H9 (cell line): ENCODE measurements at regions not wholly inside any gene's neighbourhood (a gene's known extent, or its start where the extent isn't known, plus 50 kb on each side); places are given as distances from the start of the nearest gene placed in this dataset.

Experiments
- DNase-seq: peaks from one replicate; pipeline ENCODE4 v3.0.0-alpha.2; 2017
- H2AFZ ChIP-seq: one replicate; pipeline ENCODE4 v1.6.1; 2013; ENCODE audit warnings: mild to moderate bottlenecking, low read length, control low read depth, moderate library complexity
- H2AK5ac ChIP-seq: 2 replicates; pipeline ENCODE4 v1.6.1; 2013; ENCODE audit warnings: low read length, control low read depth, mixed read lengths; ENCODE audit not compliant: insufficient read length
- H2BK120ac ChIP-seq: one replicate; pipeline ENCODE4 v1.6.1; 2013; ENCODE audit warnings: low read depth, mild to moderate bottlenecking, low read length, control low read depth, inconsistent platforms; ENCODE audit not compliant: poor library complexity, severe bottlenecking
- H2BK12ac ChIP-seq: 2 replicates; pipeline ENCODE4 v1.6.1; 2013; ENCODE audit warnings: low read length, control low read depth, mixed read lengths, low read depth; ENCODE audit not compliant: insufficient read length
- H2BK15ac ChIP-seq: 2 replicates; pipeline ENCODE4 v1.6.1; 2013; ENCODE audit warnings: low read depth, low read length, control low read depth
- H2BK20ac ChIP-seq: one replicate; pipeline ENCODE4 v1.6.1; 2013; ENCODE audit warnings: low read depth, mild to moderate bottlenecking, low read length, control low read depth, inconsistent platforms; ENCODE audit not compliant: poor library complexity, severe bottlenecking
- H2BK5ac ChIP-seq: 2 replicates; pipeline ENCODE4 v1.6.1; 2013; ENCODE audit warnings: low read length, control low read depth, mixed read lengths; ENCODE audit not compliant: insufficient read length
- H3K14ac ChIP-seq: 2 replicates; pipeline ENCODE4 v1.6.1; 2013; ENCODE audit warnings: low read length, control low read depth; ENCODE audit not compliant: insufficient read depth
- H3K18ac ChIP-seq: 2 replicates; pipeline ENCODE4 v1.6.1; 2013; ENCODE audit warnings: low read depth, mild to moderate bottlenecking, mixed read lengths, low read length, control low read depth; ENCODE audit not compliant: insufficient read length
- H3K23ac ChIP-seq: 2 replicates; pipeline ENCODE4 v1.6.1; 2013; ENCODE audit warnings: low read length, control low read depth, mixed read lengths, low read depth; ENCODE audit not compliant: insufficient read length
- H3K23me2 ChIP-seq: 2 replicates; pipeline ENCODE4 v1.6.1; 2013; ENCODE audit warnings: low read depth, mild to moderate bottlenecking, mixed read lengths, low read length, control low read depth; ENCODE audit not compliant: insufficient read length, poor library complexity, severe bottlenecking
- H3K27ac ChIP-seq: 2 replicates; pipeline ENCODE4 v1.5.1; 2013; ENCODE audit warnings: low read length, control low read depth, mixed read lengths, low read depth; ENCODE audit not compliant: insufficient read length
- H3K27me3 ChIP-seq: 2 replicates; pipeline ENCODE4 v1.6.1; 2013; ENCODE audit warnings: low read length, control low read depth, inconsistent platforms; ENCODE audit not compliant: insufficient read depth
- H3K4ac ChIP-seq: 2 replicates; pipeline ENCODE4 v1.6.1; 2013; ENCODE audit warnings: low read depth, mild to moderate bottlenecking, control low read depth, inconsistent platforms, low read length, moderate library complexity
- H3K4me1 ChIP-seq: 2 replicates; pipeline ENCODE4 v1.6.1; 2013; ENCODE audit warnings: low read length, control low read depth, inconsistent platforms; ENCODE audit not compliant: insufficient read depth
- H3K4me2 ChIP-seq: 2 replicates; pipeline ENCODE4 v1.6.1; 2013; ENCODE audit warnings: low read length, control low read depth, mixed read lengths; ENCODE audit not compliant: insufficient read length, insufficient read depth
- H3K56ac ChIP-seq: 2 replicates; pipeline ENCODE4 v1.6.1; 2013; ENCODE audit warnings: low read depth, mild to moderate bottlenecking, mixed read lengths, low read length, control low read depth; ENCODE audit not compliant: insufficient read length
- H3K79me1 ChIP-seq: 2 replicates; pipeline ENCODE4 v1.6.1; 2013; ENCODE audit warnings: low read depth, mild to moderate bottlenecking, moderate library complexity, low read length, control low read depth, inconsistent platforms; ENCODE audit not compliant: insufficient read depth, poor library complexity, severe bottlenecking
- H3K79me2 ChIP-seq: 2 replicates; pipeline ENCODE4 v1.6.1; 2013; ENCODE audit warnings: low read length, control low read depth, inconsistent platforms; ENCODE audit not compliant: insufficient read depth
- H3K9ac ChIP-seq: 2 replicates; pipeline ENCODE4 v1.6.1; 2013; ENCODE audit warnings: low read length, control low read depth, mixed read lengths; ENCODE audit not compliant: insufficient read length; ENCODE audit errors: extremely low read depth
- H3K9me3 ChIP-seq: one replicate; pipeline ENCODE4 v1.6.1; 2013; ENCODE audit warnings: low read depth, low read length, inconsistent platforms; ENCODE audit not compliant: control insufficient read depth
- H3T11ph ChIP-seq: one replicate; pipeline ENCODE4 v1.6.1; 2013; ENCODE audit warnings: mild to moderate bottlenecking, low read length, control low read depth, inconsistent platforms
- H4K20me1 ChIP-seq: one replicate; pipeline ENCODE4 v1.6.1; 2013; ENCODE audit not compliant: control insufficient read depth, insufficient read length, insufficient read depth
- H4K5ac ChIP-seq: 2 replicates; pipeline ENCODE4 v1.6.1; 2013; ENCODE audit warnings: low read depth, mild to moderate bottlenecking, mixed read lengths, low read length, control low read depth; ENCODE audit not compliant: insufficient read length
- H4K8ac ChIP-seq: replicated peaks from 2 replicates; pipeline ENCODE4 v1.6.1; 2013; ENCODE audit warnings: low read length, control low read depth, mixed read lengths, low read depth; ENCODE audit not compliant: insufficient read length
- H4K91ac ChIP-seq: 2 replicates; pipeline ENCODE4 v1.6.1; 2013; ENCODE audit warnings: low read depth, mild to moderate bottlenecking, moderate library complexity, mixed read lengths, low read length, control low read depth; ENCODE audit not compliant: insufficient read length
- H3K27ac Mint-ChIP-seq, 3 experiments: 2 replicates in 2 of 3; 3 replicates in 1 of 3; pipeline ENCODE4 v1.8.0; 2020 to 2021; ENCODE audit warnings: mixed read lengths in 3 of 3, mild to moderate bottlenecking in 1 of 3, moderate library complexity in 1 of 3
- H3K27me3 Mint-ChIP-seq: 2 replicates; pipeline ENCODE4 v1.8.0; 2021; ENCODE audit warnings: low read depth, mild to moderate bottlenecking, moderate library complexity, mixed read lengths
- H3K36me3 Mint-ChIP-seq, 3 experiments: 2 replicates in 2 of 3; 3 replicates in 1 of 3; pipeline ENCODE4 v1.8.0; 2020 to 2021; ENCODE audit warnings: low read depth in 3 of 3, mixed read lengths in 3 of 3; ENCODE audit not compliant: insufficient read depth in 1 of 3
- H3K4me1 Mint-ChIP-seq, 2 experiments: 2 replicates each; pipeline ENCODE4 v1.8.0; 2020; ENCODE audit warnings: mixed read lengths in 2 of 2
- H3K4me3 Mint-ChIP-seq, 2 experiments: 2 replicates in 1 of 2; 3 replicates in 1 of 2; pipeline ENCODE4 v1.8.0; 2020 to 2021; ENCODE audit warnings: mild to moderate bottlenecking in 2 of 2, mixed read lengths in 2 of 2, moderate library complexity in 1 of 2
- H3K9me3 Mint-ChIP-seq, 2 experiments: 2 replicates in 1 of 2; 3 replicates in 1 of 2; pipeline ENCODE4 v1.8.0; 2020; ENCODE audit warnings: mild to moderate bottlenecking in 2 of 2, mixed read lengths in 2 of 2, moderate library complexity in 1 of 2
- whole genome bisulfite sequencing: extraction: QIAGEN DNeasy Blood & Tissue Kit; methylation state at CpG from one replicate; pipeline ENCODE4 v1.1.7; 2013; ENCODE audit warnings: missing lambda C conversion rate, low lambda C conversion rate, mixed read lengths; ENCODE audit not compliant: insufficient read length; ENCODE audit errors: extremely low coverage; 5-methylcytosine and 5-hydroxymethylcytosine counted together
- TF ChIP-seq, protein P1 (sequence below): fragments of 200-600 bp; sonication (generic); conservative IDR thresholded peaks from 3 replicates; pipeline ENCODE4 v1.8.0; 2021; ENCODE audit warnings: antibody characterized with exemption, mild to moderate bottlenecking

DNA sequence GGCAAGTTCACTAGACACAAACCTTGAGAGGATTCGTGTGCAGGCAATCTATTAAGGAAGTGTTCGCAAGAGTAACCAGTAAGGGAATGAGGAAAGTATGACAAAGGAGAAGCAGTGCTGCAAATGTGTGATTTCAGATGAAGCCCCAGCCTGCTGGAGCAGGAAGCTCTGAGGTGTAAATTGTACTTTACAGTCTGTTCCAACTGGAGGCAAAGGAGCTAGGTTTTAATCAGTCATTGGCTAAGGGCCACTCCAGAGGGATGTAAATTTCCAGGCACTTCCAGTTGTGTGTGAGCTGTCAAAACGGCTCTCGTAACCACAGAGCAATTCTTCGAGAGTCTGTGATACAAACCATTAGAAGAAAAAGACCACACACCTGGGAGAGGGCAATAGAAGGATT lies 359.5 kb upstream of the FAM98A start:
- Histone ChIP-seq H2BK12ac (no peak overlapping the region), H3K79me2 (no peaks in the 10 kb centered on the region), H2BK5ac (no peak overlapping the region), H3T11ph (no peak overlapping the region), H3K23ac (no peak overlapping the region), H3K27me3 (no peaks in the 10 kb centered on the region), H3K56ac (no peak overlapping the region), H3K18ac (no peak overlapping the region), H4K5ac (no peak overlapping the region), H3K23me2 (no peaks in the 10 kb centered on the region), H2BK15ac (no peak overlapping the region), H4K8ac (no peak overlapping the region), H2AK5ac (no peak overlapping the region), H3K27ac (no peak overlapping the region), H3K9ac (no peak overlapping the region), H3K4me1 (no peaks in the 10 kb centered on the region), H2BK20ac (no peak overlapping the region), H3K9me3 (no peaks in the 10 kb centered on the region), H2BK120ac (no peak overlapping the region), H3K79me1 (no peaks in the 10 kb centered on the region), H3K4me2 (no peak overlapping the region), H4K20me1 (no peaks in the 10 kb centered on the region), H2AFZ (peak overlapping the region; percentile 45), H3K14ac (no peak overlapping the region), H4K91ac (no peak overlapping the region), H3K4ac (no peak overlapping the region)
- Mint-ChIP-seq H3K27ac (no peak overlapping the region), H3K9me3 (no peaks in the 10 kb centered on the region), H3K36me3 (no peaks in the 10 kb centered on the region), H3K27me3 (no peaks in the 10 kb centered on the region), H3K4me3 (no peak overlapping the region), H3K4me1 (no peaks in the 10 kb centered on the region)
- WGBS = no CpG with 5 or more reads among the region's 5 CpGs
- TF ChIP-seq, protein P1, sequence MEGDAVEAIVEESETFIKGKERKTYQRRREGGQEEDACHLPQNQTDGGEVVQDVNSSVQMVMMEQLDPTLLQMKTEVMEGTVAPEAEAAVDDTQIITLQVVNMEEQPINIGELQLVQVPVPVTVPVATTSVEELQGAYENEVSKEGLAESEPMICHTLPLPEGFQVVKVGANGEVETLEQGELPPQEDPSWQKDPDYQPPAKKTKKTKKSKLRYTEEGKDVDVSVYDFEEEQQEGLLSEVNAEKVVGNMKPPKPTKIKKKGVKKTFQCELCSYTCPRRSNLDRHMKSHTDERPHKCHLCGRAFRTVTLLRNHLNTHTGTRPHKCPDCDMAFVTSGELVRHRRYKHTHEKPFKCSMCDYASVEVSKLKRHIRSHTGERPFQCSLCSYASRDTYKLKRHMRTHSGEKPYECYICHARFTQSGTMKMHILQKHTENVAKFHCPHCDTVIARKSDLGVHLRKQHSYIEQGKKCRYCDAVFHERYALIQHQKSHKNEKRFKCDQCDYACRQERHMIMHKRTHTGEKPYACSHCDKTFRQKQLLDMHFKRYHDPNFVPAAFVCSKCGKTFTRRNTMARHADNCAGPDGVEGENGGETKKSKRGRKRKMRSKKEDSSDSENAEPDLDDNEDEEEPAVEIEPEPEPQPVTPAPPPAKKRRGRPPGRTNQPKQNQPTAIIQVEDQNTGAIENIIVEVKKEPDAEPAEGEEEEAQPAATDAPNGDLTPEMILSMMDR = no peak
- DNase-seq = no peak
